HG03095 (cell line): ENCODE measurements at regions not wholly inside any gene's neighbourhood (a gene's known extent, or its start where the extent isn't known, plus 50 kb on each side); places are given as distances from the start of the nearest gene placed in this dataset.
A peak's percentile ranks its signal among the peaks of the same experiment; 100 is the strongest.
"Not testable (repeated sequence)": the region's sequence is repeated elsewhere in the genome, so short reads cannot be mapped to it uniquely, and the experiment has no call there.

Source experiments
- ATAC-seq: cut with Tn5 transposase; IDR thresholded peaks from one replicate; pipeline ENCODE4 v1.9.1; 2021; ENCODE audit warnings: moderate library complexity; ENCODE audit not compliant: unreplicated experiment

DNA sequence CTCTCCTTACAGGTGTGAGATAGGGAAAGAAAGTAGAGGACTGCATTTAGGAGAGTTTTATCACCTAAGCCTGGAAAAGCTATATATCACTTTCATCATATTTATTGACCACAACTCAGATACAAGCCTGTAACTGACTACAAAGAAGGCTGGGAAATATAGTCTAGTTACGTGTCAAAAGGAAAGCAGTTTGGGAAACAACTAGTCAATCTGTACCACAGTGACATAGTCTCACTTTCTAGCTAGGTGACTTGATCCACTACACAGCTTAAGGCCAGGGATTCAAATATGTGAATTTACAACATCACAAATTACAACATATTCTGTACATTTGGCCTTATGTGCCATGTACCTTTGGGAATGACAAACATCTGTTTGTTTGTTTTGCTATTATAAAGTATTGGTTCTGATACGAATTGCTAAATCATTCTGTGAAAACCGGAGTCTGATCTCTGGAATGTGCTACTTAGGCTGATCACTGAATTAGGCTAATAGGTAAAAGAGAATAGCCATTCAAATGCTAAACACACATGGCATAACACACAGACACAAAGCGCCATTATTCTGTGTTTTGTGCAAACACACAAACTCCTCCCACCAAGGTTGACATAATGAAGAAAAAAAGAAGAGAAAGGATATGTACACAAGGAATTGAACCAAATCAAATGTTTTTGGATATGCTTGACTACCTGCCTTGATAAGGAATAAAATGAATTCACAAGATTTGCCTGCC lies 279.8 kb downstream of the DUSP6 start:
- ATAC-seq: no peak

DNA sequence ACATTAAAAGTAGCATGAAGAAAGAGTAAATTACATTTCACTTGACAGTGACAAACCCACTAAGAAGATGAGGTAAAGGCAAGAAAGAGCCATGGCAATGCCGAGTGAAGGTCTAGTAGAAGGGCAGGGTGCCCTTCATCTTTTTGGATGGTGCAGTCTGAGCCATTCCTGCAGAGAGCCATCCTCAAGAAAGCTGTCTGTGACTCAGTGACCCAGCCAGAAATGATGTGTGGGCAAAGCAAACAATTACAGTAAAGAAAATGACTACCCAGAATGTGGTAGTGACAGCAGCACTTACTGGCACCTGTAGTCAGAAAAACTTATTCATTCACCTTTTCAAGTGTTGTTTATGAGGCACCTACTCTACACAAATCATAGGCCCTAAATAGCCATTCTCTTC lies 281.7 kb downstream of the DUSP6 start:
- no peak for ATAC-seq

DNA sequence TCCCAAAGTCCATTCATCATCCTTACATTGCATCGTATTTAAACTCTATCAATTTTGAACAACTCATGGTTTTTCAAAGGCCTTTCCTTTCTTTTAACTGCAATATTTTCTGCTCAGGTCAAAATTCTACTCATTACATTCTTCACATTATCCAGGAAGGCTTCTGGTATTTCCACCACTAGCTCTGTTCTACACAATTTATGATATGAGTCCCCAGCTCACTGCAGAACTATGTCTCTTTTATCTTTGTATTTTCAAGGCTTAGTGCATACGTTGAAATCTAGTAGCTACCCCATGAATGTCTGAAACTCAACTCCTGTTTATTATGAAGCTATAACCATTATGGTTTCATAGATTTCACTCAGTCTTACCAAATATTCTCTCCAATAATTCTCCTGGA lies 282.9 kb downstream of the DUSP6 start:
- ATAC-seq: no peak

DNA sequence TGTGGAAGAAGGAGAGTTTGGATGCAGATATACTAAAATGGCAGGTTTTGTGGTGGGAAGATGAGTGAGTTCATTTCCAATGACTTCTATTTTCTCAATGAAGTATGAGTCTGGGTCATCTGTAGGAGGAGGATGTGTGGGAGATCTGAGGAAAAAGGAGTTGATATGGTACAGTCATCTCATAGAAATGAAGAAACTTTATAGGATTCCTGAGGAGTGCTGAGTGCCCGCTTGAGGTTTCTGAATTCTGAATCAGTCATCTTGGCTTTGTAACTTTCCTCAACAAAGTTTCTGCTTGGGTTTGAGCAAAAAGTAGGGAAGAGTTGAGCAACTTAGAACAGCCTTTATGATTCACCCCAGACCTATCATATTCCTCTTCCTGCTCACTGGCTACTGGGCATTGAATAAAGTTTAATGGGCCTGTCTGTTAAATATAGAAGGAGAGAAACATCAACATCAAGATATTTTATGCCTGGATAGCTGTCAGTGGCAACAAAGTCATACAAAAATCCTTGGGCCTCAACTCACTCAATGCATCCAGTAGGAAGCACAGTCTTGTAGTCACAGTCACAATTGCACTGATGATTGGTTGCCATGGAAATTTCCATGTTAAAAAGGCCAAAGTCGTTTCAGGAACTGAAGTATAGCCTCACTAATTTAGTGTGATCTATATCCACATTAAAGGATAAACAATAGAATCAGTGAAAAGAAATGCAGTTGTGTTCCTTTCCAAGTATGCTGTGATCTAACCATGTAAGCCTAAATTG lies 284.7 kb downstream of the DUSP6 start:
- ATAC-seq: no peak

DNA sequence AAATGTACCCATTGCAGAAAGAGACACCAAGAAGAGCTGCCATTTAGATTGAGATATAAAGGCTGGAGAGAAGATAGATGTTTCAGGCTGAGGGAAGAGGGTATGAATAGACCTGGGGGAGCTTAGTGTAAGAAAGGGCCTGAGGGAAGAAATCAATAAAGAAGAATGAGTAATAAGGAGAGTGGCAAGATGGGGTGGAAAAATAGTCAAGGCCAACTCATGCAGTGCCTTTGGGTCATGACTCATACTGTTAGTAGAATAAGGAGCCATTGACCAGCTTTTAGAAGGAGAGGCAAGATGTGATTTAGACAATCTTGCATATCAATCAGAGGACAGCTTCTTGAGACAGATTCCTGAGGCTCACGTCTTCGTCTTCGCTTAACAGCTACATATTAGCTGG lies 287.5 kb downstream of the DUSP6 start:
- no peak for ATAC-seq

DNA sequence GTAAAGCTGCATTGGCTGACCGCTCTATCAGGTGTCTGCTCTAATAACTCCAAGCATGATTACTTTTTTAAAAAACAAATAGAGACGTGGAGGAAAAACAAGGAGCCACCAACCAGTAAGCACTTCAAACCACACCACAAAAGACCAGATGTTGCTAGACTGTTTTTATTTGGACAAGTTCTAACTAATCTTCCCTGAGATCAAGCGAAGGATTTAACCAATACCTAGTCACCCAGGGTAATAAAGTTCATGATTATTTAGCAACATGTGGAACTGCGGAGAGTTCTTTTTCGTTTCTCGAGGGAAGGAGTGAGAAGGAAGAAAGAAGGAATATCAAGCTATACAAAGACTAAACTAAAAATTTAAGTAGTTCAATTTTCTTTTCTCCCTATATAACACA lies 288.1 kb downstream of the DUSP6 start:
- no peak for ATAC-seq

DNA sequence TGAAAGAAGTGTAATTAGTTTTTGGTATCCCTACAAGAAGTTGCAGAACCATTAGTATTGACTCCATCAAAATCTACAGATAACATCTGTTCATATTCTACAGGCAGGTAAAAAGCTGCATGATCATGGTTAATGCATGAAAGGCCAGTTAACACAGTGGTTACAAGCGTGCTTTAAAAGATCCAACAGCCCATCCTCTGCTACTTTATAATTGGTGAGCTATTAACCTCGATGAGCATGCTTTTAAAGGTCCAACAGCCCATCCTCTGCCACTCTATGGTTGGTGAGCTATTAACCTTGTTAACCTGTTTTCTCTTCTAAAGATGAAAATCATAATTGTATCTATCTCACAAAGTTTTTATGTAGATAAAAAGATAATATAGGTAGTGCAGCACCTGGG lies 289.3 kb downstream of the DUSP6 start:
- no peak for ATAC-seq

DNA sequence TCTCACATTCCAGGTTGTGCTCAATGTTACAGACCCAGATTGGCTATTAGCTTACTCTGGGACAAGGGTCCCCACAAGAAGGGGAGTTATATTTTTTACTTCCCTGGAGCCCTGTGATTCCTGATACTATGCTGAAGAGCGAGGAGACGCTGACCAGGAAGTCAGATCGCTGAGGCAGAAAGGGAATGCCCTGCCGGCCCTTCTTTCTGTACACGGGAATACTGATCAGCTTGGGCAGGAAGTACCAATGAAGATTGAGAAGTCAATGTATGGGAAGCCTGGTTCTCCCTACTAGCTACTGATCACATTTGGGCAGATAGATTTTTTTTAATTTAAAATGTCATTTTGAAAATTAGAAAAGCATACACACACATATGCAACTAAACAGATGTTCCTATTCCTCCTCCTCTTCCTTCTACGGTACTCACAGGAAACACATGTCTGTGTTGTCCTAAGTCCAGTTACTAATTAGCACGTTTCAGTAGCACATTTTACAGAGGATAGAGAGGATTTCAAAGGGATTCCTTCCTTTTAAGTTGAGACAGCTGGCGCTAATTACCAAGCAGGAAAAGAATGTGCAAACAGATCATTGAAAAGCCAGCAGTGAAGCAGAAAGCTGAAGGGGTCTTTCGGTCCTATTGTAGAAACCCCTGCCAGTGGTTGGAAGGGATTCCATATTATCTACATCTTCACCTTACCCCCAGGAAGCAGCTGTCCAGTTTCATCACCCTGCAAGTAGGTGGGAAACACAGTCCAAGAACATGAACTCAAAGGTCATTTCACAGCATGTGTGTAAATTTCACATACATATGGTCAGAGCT lies 292.4 kb downstream of the DUSP6 start:
- ATAC-seq: no peak

DNA sequence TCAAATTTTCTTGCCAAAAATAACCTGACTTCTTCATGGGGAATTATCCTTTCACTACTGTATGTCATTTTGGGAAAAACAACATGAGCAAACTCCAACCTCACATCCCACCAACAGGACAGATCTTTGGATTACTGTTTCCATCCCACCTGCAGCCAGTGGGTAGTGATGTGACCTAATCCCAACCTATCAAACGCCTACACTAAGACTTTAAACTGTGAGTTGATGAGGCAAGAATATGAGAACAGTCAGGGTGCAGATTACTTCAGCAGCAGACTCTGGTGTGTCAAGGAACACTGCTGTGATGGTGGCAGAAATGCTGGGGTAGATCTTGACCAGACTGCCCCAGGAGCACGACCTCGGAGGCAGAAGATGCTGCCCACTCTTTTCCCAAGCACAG lies 293.2 kb downstream of the DUSP6 start:
- no peak for ATAC-seq

DNA sequence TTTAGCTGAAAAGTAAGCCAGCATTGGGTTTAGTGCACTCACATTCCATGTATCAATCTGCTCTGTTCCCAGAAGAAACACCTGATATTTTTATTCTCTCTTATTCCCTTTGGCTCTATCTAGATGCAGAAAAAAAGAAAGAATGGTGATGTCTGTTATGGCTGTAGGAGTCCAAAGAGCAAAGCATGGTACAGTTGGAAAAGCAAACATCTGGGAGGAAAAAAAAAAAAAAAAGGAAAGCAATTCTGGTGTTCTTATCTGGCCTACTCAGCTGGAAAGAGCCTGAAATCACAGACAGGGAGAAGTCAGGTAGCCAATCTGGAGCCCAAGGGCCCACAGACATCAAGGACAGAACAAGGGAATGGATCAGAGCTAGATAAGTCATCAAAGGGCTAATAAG lies 293.9 kb downstream of the DUSP6 start:
- no peak for ATAC-seq

DNA sequence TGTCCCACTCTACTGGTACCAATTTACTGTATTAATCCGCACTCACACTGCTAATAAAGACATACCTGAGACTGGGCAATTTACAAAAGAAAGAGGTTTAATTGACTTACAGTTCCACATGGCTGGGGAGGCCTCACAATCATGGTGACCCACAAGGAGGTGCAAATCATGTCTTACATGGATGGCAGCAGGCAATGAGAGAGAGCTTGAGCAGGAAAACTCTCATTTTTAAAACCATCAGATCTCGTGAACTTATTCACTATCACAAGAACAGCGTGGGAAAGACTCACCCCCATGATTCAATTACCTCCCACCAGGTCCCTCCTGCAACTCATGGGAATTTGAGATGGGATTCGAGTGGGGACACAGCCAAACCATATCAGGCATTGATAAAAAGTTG lies 298.5 kb downstream of the DUSP6 start:
- ATAC-seq: not testable (repeated sequence)

DNA sequence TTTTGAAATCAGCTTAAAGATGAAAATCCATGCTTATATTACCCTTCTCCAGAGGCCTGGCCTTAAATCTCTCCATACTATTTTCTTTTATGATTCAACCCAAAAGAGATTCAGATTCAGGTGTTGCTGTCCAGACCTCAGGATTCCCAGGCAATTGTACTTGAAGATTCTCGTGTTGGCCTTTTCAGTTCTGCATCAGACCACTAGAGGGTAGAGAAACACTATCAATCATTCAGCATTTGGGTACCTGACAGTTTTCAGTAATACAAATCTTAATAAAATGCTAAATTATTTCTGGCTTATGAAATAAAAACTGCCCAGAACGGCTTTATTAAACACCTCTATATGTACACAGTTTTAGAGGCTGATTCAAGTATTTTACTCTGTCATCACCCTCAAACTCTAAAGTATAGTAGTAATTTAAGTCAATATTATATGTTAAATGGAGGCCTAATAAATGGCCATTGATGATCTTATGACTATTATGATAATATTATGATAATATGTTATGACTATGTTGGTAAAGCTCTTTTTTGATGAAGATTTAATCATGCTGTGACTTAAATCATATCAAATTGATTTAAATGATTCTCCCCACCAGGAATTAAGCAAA lies 301.1 kb downstream of the DUSP6 start:
- ATAC-seq: peak; percentile 76

DNA sequence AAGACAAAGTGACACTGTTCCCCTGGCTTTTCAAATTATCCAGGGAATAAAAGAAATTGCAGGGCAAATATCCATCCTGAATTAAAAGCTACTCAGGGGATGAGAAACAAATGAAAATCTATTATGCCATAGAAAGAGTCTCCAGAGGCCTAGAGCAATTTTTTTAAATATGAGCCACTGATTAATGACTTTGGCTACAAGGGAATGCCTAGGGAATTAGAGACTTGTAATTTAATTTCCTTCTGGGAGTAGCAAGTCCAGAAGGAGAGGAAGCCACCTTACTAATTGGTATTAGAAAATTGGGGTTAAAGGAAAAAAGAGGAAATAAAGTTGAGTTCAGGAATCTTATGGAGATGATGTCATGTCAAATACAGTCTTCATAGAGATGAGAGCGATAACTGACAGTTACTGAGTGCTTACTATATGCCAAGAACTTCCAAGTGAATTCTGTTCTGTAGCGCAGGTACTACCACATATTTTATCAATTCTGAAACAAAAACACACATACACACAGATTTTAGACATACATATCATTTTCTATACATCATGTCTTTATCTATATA lies 304.4 kb downstream of the DUSP6 start:
- no peak for ATAC-seq

DNA sequence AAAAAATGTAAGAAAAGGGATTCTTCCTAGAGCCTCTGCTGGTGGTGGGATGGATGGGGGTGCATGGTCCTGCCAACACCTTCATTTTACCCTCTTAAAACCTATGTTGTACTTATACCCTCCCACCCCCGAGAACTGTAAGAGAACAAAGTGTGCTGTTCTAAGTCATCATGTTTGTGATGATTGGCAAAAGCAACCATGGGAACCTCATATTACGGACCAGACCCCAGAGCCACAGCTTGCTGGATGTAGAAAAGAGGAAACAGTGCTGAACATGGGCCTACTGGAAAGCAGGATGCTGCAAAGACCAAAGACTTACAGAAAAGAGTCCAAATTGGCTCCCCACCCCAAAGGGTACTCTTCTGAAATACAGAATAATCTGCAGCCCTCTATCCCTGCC lies 311.2 kb downstream of the DUSP6 start:
- ATAC-seq: no peak

DNA sequence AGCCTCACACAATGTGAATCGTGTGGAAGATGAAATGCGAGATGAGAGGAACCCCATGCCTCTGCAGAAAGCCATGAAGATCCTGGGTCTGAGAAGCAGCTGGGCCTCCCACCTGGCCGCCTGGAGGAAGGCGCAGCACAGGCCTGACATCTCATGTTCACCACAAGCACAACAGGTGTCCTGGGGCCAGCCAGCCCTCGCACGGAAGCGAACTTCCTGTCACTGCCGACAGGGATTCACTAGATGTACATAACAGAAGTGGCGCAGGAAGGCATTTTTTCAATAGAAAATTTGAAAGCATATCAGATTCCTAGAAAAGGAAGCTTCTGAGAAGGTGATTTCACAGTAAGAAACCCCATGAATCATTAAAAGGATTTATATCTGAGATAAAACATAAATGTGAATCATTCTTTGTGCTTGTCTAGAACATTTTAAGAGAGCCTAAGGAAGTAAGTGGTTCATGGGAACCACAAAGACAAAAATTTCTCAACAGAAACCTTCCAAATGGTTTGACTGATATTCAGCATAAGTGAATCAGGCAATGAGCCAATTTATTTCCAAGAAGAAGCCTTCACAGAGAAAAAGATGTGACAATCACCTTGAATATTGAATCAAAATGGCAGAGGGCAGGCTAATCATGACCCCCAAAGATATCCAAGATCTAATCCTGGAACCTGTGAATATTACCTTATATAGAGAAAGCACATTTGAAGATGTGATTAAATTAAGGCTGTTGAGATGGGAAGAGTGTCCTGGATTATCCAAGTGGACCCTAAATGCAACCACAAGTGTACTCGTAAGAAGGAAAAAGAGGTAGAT lies 311.9 kb downstream of the DUSP6 start:
- peak; percentile 99 for ATAC-seq

DNA sequence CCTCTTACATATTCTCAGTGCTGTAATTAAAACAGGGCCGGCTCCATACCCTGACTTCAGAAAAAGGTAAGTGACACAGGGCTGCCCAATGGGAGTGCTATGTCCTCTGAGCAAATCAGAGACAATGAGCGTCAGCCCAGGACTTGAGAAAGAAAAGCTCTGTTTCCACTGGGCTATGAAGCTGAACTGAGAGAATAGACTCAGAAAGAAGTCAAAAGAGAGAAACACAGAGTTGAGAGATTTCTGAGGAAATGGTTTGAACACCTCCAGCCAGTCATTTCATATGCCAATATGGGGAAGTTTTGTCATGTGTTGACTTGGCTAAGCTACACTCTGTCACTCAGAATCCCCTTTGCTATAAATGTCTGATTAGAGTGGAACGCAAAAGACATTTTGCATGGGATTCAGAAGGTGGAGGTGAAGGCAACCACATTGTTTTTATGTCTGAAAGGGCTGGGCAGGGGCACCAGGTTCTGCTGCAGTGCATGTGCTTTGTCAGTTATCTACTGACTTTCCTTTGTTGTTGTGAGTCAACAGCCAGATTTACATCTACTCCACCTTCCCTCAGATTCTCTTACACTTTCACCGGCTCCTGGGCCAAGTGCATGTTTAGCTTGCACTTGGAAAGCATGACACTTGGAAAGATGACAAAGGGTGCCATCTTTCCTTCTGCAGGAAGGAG lies 313.3 kb downstream of the DUSP6 start:
- peak; percentile 31 for ATAC-seq

DNA sequence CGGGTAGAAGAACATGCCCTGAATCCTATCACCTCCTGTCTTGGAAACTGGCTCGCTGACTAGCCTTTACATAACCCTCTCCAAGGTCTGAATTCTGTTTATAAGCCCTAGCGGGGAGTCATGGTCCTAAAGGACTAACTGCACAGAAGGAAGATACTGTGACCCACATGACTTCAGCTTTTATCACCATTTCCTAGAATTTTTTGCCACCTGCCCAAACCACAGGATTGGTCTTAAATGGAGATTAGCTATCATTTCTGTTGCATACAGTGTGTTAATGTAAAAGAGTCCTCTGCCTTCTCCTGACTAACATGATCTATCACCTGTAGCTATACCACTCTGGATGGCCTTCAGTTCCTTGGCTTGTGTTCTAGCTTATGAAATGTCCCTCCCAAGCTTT lies 319.2 kb downstream of the DUSP6 start:
- no peak for ATAC-seq

DNA sequence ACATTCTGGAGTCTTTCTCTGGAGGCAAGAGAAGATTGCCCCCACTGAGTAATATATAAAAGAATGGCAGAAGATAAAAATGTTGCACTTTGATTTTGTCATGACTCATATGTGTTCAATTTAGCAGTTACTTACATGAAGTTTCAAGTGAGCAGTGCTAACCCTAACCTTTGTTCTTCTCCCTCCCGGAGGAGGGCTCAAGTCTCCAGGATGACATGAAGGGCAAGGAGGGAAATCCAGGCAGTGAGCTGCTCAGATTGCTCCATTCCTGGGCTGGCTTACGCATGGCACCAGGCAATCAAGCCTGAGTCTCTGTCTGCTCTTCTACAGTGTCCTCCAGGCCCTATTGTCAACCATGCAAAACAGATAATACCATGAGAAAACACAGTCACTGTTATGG lies 322.3 kb downstream of the DUSP6 start:
- ATAC-seq: no peak

DNA sequence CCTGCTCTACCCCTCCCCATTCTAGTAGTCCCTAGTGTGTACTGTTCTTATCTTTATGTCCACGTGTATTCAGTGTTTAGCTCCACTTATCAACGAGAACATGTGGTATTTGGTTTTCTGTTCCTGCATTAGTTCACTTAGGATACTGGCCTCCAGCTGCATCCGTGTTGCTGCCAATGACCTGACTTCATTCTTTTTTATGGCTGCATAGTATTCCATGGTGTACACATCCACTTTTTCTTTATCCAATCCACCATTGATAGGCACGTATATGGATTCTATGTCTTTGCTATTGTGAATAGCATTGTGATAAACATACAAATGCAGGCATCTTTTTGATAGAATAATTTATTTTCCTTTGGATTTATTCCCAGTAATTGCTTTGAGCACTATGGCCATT lies 327.7 kb downstream of the DUSP6 start:
- ATAC-seq: no peak

DNA sequence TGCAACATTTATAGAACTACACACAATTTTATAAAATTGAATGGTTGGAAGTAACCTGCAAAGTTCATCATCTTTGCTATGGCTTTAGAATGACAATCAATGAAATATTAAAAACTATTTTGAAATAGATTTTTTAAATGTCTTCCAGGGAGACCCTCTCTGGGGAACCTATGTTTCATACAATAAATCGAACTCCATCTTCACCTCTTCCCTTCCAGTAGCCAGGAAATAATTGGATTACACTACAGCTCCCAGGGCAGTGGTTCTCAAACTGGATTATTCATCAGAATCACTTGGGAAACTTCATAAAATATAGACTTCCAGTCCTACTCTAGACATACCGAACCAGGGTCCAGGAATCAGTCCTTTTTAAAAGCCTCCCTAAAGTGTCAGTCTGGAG lies 328.4 kb downstream of the DUSP6 start:
- ATAC-seq: no peak
